ENCODE measurements at regions not wholly inside any gene's neighbourhood (a gene's known extent, or its start where the extent isn't known, plus 50 kb on each side); places are given as distances from the start of the nearest gene placed in this dataset. TPM values are rescaled to one million over a fixed set of nuclear protein-coding genes. Genes with fewer than 3 reads are reported as not detected.

DNA sequence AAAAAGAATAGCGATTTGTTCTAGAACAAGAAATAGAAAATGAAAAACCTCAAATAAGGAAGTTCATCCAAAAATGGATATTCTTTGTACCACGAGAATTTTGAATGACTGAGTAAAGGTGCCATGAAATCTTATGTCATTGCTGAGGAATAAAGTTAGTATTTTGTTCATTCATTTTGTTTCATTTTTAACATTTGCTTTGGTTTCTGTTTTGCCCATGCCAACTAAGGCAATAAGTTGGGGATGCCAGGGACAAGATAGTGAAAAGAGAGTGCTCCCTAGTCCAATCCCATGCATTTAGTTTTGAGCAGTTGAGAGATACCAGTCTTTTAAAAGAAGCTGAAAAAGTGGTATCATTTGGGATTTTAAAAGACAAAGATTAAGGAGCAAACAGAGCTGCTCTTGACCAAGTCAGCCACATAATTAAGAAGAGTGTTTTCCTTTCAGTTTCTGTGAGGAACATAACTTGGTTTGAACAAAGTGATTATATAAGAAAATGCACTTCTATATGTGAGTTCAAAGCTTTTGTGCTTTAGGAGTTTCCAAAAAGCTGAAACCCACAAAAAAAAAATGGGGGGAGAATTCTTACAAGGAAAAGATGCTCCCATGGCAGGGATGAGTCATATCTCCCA lies 201.4 kb downstream of the PLOD2 start:
- DNase-seq: no peak

DNA sequence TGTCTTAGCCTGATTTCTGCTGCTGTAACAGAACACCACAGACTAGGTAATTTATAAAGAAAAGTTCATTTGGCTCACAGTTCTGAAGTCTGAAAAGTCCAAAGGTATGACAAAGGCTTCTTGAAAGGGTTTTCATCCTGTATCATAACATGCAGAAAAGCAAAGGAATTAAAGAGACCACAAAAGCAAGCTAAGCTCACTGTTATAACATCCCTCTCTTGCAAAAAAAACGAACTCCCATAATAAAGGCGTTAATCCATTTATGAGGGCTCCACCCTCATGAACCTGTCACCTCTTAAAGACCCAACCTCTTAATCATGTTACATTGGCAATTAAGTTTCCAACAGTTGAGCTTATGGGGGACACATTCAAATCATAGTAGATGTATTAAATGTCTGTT lies 197.9 kb downstream of the PLOD2 start:
- no peak for DNase-seq

DNA sequence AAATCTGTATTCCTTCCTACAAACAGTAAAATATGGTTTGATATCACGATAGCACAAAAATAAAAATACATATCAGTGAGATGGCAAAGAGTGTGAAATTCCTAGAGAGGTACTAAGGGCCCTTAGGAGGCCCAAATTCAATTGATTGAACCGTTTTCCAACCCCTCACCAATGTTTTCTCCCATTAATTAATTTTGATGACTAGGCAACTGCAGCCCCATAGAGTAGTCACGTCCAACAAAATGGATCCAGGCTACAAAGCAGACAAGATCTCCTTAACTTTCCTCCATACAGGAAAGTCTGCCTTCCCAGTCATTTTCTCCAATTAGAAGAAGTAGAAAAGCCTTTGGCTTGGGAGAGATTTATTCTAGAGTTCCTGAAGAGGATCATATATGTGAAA lies 193.9 kb downstream of the PLOD2 start:
- no peak for DNase-seq

GRCh38 chr3:145971186-145971585 lies 189.8 kb downstream of the PLOD2 start:
- no peak for DNase-seq

GRCh38 chr3:145972851-145973250 lies 188.1 kb downstream of the PLOD2 start:
- no peak for DNase-seq

- DNase-seq: no peak
These were observed 179.9 kb downstream of the PLOD2 start for GRCh38 chr3:145981056-145981455.

DNA sequence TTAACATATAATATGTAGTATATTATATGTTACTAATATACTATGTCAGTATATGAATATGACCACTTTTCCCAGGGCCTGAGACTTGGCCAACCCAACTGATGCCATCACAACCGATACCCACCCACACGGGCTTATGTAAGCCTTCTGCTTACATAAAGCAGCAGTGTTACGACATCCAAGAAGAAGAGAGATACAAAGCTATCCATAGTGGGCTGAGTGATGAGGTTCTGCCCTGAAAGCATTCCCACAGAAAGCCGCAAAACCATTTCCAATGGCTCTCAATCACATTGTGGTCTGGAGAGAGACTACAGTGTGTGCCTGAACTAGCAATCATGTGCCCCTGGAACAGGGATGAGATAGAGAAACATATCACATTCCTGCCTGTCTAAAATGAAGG lies 177.9 kb downstream of the PLOD2 start:
- no peak for DNase-seq

Small RNAs in the stretch of these regions (small RNA-seq; reads per million reads assigned to genes)
- gene RNA5SP144 (ENCODE audit: low replicate concordance): not detected

Measured in skin of body (tissue), 2 donors.